HK-2 (cell line): ENCODE measurements at regions not wholly inside any gene's neighbourhood (a gene's known extent, or its start where the extent isn't known, plus 50 kb on each side); places are given as distances from the start of the nearest gene placed in this dataset.
"Not testable (repeated sequence)": the region's sequence is repeated elsewhere in the genome, so short reads cannot be mapped to it uniquely, and the experiment has no call there.

ENCODE experiments used
- DNase-seq: peaks from one replicate; pipeline ENCODE4 v3.0.0-alpha.2; 2018; ENCODE audit not compliant: unreplicated experiment

- no peak for DNase-seq
Measured at GRCh38 chr18:3328532-3328931, 66.6 kb downstream of the MYL12B start.

DNA sequence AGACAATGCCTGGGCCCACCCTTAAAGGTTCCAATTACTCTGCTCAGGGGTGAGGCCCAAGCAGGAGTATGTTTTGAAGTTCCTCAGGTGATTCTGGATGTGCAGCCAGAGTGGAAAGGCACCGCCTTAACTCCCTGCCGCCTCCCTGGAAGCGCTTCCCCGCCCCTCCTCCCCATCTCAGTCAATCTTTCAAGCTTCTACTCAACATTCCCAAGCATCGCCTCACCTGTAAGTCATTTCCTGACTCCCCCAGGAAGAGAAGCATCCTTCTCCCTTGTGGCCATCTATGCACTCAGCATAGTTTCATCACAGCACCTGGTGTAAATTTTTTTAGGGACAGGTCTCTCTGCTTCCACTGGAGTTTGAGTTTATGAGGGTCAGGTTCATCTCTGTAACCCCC, 67.5 kb downstream of the MYL12B start:
- DNase-seq, result peak; percentile 5

- DNase-seq, result no peak
Measured at GRCh38 chr18:3329872-3330271, 67.9 kb downstream of the MYL12B start.

GRCh38 chr18:3330622-3331021, 68.7 kb downstream of the MYL12B start:
- DNase-seq, result no peak

- no peak for DNase-seq
Measured at GRCh38 chr18:3332376-3332775, 70.4 kb downstream of the MYL12B start.

GRCh38 chr18:3333056-3333720, 71.3 kb downstream of the MYL12B start:
- DNase-seq, result no peak

- no peak for DNase-seq
Measured at GRCh38 chr18:3333721-3334386, 71.9 kb downstream of the MYL12B start.

DNA sequence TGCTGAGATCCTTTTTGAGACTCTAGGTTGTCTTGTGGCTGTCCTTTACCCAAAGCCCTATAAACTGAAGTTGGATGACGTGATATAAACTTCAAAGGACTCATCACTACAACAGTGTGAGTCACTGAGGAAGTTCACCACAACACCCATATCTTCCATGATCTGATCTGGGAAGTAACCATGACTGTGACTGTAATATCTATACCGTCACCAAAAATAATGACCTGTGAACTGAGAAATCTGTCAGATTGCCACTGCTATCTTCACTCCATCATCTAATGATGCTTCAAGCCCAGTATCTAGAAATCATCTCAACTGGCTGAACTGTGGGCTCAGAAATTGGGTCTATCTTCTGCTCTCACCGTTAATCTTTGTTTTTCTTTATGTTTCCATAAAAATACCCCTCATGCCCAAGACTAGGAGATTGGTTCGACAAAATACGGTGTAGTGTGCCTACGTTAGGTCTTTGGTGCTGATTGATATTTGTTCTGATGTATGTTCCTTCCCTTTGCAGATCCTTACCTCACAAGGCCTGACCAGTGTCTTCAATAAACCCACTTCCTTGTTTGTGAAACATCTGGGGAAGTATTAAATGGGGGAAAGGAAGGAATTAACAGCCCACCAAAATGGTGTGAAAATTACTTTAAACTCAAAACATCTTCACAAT, 78.2 kb downstream of the MYL12B start:
- DNase-seq, result no peak

DNA sequence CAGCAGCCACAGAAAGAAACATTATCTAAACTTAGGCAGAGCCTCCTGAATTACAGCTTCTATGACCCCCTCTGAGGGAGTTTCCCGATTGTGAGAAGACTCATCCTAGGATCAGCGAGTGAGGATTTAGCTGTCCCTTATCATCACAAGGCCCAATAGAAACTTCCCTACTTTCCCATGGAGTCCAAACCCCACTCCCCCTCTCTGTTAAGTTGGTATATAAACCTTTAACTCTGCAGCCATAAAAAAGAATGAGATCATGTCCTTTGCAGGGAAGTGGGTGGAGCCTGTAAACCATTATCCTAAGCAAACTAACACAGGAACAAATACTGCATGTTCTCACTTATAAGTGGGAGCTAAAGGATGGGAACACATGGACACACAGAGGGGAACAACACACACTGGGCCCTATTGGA, 78.8 kb downstream of the MYL12B start:
- DNase-seq, result peak; percentile 1

- no peak for DNase-seq
Measured at GRCh38 chr18:3342628-3343027, 80.7 kb downstream of the MYL12B start.

- no peak for DNase-seq
Measured at GRCh38 chr18:3345452-3345851, 83.5 kb downstream of the MYL12B start.

- DNase-seq, result no peak
Measured at GRCh38 chr18:3345885-3346284, 84.0 kb downstream of the MYL12B start.

GRCh38 chr18:3346487-3346886, 84.6 kb downstream of the MYL12B start:
- no peak for DNase-seq

DNA sequence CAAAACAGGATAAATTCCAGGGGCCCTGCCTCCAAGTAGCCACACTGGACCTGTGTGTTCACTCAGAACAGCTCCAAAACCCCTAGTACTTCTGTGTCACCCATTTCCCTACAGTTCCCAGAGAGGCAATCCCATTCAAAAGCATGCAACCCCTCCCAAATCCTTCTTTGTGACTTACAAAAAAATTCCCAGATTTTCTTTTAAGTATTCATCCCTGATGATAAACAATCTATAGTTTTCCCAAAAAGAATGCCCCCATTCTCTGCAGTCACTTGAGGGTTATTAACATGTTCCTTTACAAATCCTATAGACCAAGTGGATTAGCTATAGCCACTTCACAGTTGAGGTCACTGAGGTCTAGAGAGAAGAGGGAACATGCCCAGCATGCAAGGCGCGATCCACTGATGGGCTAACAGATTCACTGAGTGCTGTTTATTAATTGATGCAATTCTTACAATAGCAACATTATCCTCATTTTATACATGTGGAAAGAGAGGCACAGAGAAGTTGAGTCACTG, 85.4 kb downstream of the MYL12B start:
- no peak for DNase-seq

DNA sequence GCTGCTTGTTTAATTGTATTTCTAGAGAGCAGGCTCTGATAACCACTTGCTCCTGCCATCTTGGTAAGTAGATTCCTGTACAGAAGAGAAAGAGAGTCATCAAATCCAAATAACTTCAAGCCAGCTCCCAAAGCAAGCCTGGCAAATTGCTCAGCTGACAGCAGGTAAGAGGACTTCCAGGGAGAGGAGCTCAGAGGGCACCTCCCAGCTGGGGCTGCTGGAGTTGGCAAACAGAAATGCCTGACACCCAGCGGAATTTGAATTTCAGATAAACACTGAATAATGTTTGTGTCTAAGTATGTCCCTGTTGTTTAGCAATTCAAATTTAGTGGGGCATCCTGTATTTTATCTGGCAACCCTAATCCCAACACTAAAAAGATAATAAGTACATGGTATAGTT, 86.2 kb downstream of the MYL12B start:
- no peak for DNase-seq

DNA sequence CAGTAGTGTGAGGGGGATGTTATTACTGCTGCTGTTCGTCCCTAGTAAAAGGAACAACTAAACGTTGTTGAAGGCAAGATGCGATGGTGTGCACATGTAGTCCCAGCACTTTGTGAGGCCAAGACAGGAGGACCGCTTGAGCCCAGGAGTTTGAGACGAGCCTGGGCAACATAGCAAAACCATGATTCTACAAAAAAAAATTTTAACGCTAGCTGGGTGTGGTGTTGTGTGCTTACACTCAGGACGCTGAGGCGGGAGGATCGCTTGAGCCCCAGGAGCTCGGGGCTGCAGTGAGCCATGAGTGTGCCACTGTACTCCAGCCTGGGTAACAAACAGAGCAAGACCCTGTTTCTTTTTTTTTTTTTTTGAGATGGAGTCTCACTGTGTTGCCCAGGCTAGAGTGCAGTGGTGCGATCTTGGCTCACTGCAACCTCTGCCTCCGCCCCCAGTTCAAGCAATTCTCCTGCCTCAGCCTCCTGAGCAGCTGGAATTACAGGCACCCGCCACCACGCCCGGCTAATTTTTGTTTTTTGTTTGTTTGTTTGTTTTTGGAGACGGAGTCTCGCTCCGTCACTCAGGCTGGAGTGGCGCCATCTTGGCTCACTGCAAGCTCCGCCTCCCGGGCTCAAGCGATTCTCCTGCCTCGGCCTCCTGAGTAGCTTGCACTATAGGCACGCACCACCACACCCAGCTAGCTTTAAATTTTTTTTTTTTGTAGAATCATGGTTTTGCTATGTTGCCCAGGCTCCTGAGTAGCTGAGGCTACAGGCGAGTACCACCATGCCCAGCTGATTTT, 87.3 kb downstream of the MYL12B start:
- not testable (repeated sequence) for DNase-seq

GRCh38 chr18:3350021-3350420, 88.1 kb downstream of the MYL12B start:
- DNase-seq, result no peak

DNA sequence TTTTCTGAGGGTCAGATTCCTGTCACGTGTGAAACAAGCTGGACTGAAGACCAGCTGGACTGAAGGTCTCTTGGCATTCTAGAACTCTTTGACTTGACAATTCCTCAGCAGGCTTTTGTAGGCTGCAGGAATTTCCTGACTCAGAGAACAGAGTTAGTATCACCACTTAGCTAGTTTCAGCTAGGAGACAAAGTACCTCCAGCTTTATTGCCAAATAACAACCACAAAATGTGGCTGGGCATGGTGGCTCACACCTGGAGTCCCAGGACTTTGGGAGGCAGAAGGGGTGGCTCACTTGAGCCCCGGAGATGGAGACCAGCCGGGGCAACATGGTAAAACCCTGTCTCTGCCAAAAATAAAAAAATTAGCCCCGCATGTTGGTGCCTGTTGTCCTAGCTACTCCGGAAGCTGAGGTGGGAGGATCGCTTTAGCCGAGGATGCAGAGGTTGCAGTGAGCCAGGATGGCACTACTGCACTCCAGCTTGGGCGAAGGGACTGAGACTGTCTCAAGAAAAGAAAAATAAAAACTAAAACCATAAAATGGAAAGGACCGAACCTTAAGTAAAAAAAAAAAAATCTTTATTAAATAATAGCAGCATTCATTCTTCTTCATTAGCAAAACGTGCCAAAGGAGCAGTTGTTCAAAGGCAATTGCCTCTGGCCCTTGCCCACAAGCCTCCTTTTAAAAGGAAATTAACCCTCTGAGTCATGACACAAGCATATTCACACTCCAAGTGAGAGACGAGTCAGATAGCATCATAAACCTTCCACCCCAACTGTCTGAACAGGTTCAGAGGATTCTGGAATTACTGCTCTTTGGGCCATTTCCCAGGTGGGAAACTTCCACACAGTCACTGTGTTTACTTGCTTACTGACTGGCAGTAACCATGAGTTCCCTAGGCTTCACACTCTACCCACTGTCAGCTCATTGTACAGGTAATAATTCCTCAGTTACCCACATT, 88.9 kb downstream of the MYL12B start:
- DNase-seq, result peak; percentile 2

GRCh38 chr18:3354506-3354905, 92.6 kb downstream of the MYL12B start:
- DNase-seq, result no peak

DNA sequence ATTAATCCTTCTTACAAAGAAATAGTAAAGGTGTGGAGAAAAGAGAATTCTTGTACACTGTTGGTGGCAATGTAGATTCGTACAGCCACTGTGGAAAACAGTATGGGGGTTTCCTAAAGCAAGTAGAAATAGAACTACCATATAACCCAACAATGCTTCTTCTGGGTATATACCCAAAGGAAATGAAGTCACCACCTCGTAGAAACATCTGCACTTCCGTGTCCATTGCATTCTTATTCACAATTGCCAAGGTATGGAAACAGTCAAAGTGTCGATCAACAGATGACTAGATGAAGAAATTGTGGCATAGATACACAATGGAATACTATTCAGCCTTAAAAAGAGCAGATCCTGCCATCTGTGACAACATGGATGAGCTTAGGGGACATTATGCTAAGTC, 93.4 kb upstream of the TGIF1 start:
- no peak for DNase-seq

DNA sequence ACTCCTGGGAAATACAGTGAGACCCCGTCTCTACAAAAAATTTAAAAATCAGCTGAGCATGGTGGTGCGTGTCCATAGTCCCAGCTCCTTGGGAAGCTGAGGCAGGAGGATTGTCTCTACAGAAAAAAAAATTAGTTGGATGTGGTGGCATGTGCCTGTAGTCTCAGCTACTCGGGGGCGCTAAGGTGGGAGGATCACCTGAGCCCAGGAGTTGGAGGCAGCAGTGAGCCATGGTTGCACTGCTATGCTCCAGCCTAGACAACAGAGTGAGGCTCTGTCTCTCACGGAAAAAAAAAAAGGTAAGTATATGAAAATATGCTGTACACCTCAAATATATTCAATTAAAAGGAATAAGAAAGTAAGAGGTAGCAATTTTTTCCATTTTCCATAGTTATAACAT, 92.5 kb upstream of the TGIF1 start:
- no peak for DNase-seq
